Adrenal gland (tissue), 5 donors: ENCODE measurements at regions not wholly inside any gene's neighbourhood (a gene's known extent, or its start where the extent isn't known, plus 50 kb on each side); places are given as distances from the start of the nearest gene placed in this dataset.

Experiments
- POLR2A ChIP-seq, 2 donors: fragments of 450-650 bp; IDR thresholded peaks; one replicate each; pipeline ENCODE4 v1.6.1; 2017; ENCODE audit warnings: antibody characterized with exemption in 2 of 2, mild to moderate bottlenecking in 2 of 2, moderate library complexity in 1 of 2
- TF ChIP-seq, protein P1 (sequence below), 6 experiments: fragments of 450-650 bp in 4 of 6; fragments of 200-600 bp in 2 of 6; sonication (generic) in 1 of 6; IDR thresholded peaks; 1 replicate in 5 of 6; 2 replicates in 1 of 6; pipeline versions ENCODE4 v1.5.1 to v1.8.0; 2016 to 2021; ENCODE audit warnings: antibody characterized with exemption in 6 of 6, mild to moderate bottlenecking in 2 of 6, moderate library complexity in 1 of 6
- donor health status: DM: no; HTN: no; CAD: no.

DNA sequence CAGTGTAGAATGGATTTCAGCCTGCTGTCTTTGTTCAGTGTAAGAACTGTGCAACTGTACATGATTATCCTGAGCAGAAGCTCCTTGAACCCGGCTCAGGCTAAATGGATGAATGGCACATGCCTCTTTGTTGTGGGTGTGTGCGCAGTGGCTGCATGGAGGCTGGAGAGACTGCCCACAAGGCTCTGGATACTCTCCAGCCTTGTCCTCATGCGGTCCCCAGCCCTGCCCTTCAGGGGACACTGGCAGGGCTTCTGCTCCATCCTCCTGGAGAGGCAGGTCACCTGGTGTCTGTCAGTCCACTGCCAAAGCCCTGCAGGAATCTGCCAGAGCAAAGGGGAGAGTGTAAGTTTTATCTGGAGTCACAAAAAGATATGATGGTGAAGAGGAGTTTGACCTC, 241.7 kb upstream of the EXOC2 start:
- TF ChIP-seq, protein P1, sequence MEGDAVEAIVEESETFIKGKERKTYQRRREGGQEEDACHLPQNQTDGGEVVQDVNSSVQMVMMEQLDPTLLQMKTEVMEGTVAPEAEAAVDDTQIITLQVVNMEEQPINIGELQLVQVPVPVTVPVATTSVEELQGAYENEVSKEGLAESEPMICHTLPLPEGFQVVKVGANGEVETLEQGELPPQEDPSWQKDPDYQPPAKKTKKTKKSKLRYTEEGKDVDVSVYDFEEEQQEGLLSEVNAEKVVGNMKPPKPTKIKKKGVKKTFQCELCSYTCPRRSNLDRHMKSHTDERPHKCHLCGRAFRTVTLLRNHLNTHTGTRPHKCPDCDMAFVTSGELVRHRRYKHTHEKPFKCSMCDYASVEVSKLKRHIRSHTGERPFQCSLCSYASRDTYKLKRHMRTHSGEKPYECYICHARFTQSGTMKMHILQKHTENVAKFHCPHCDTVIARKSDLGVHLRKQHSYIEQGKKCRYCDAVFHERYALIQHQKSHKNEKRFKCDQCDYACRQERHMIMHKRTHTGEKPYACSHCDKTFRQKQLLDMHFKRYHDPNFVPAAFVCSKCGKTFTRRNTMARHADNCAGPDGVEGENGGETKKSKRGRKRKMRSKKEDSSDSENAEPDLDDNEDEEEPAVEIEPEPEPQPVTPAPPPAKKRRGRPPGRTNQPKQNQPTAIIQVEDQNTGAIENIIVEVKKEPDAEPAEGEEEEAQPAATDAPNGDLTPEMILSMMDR (IDR thresholded peaks at IDR 0.05), result no peak
- TF ChIP-seq POLR2A (IDR thresholded peaks at IDR 0.05), result no peak
